HepG2 (cell line): ENCODE measurements at regions not wholly inside any gene's neighbourhood (a gene's known extent, or its start where the extent isn't known, plus 50 kb on each side); places are given as distances from the start of the nearest gene placed in this dataset.

Experiments used
- ATAC-seq: fragments of 200-7000 bp; cut with Tn5 transposase; 3 replicates; pipeline ENCODE4 v1.9.1; 2020; ENCODE audit warnings: mild to moderate bottlenecking, moderate library complexity
- BruUV-seq: library from RNA; stranded (reverse); fragments of 400-500 nt; replicated peaks from 2 replicates; lab custom pipeline; 2021; lab: Mats Ljungman, UMichigan
- CTCF ChIA-PET: fragments of 300-600 bp; formaldehyde crosslinking; extraction: SDS; loops from one replicate; lab custom pipeline; 2021; ENCODE audit warnings: low total read pairs, inconsistent platforms, low intra/inter-chr PET ratio; lab: Yijun Ruan, JAX
- POLR2A ChIA-PET: fragments of 350-600 bp; sonication (Branson Sonifier 250); formaldehyde crosslinking; loops from one replicate; lab custom pipeline; 2020; ENCODE audit warnings: antibody characterized with exemption, inconsistent platforms; lab: Yijun Ruan, JAX
- DNase-seq: peaks from one replicate; pipeline ENCODE4 v3.0.0-alpha.2; 2015; ENCODE audit warnings: low spot score
- FAIRE-seq: peaks from 3 replicates; lab custom pipeline; 2011; peaks lifted over from hg19 to GRCh38; lab: Jason Lieb, UNC
- H2AFZ ChIP-seq: one replicate; pipeline ENCODE4 v1.6.1; 2011; ENCODE audit warnings: low read length, inconsistent platforms
- H3K27ac ChIP-seq: fragments of 300-600 bp; 3 replicates; pipeline ENCODE4 v1.8.0; 2011; ENCODE audit warnings: mixed run types, mild to moderate bottlenecking, mixed read lengths, low read length, inconsistent platforms; ENCODE audit not compliant: insufficient read depth; ENCODE audit errors: extremely low read length
- H3K27me3 ChIP-seq, 2 experiments: fragments of 200-600 bp in 1 of 2; 2 replicates in 1 of 2; 3 replicates in 1 of 2; pipeline versions ENCODE4 v1.6.0 to v1.8.0; 2011; ENCODE audit warnings: low read length in 2 of 2, mild to moderate bottlenecking in 2 of 2, moderate library complexity in 2 of 2, inconsistent platforms in 1 of 2; ENCODE audit not compliant: insufficient read depth in 2 of 2, control insufficient read depth in 1 of 2
- H3K36me3 ChIP-seq, 2 experiments: fragments of 200-600 bp in 1 of 2; replicated peaks in 1 of 2; 2 replicates in 1 of 2; 3 replicates in 1 of 2; pipeline versions ENCODE4 v1.5.1 to v1.8.0; 2011; ENCODE audit warnings: low read length in 2 of 2, inconsistent platforms in 1 of 2; ENCODE audit not compliant: insufficient read depth in 2 of 2, control insufficient read depth in 1 of 2
- H3K4me1 ChIP-seq: 2 replicates; pipeline ENCODE4 v1.5.1; 2012; ENCODE audit warnings: low read length, inconsistent platforms; ENCODE audit not compliant: insufficient read depth
- H3K4me2 ChIP-seq: 2 replicates; pipeline ENCODE4 v1.6.0; 2011; ENCODE audit warnings: low read depth, low read length, inconsistent platforms
- H3K4me3 ChIP-seq, 3 experiments: fragments of 200-600 bp in 1 of 3; sonication (generic), shearing (Covaris generic) in 1 of 3; replicated peaks in 1 of 3; 2 replicates each; pipeline ENCODE4 v1.5.1; 2011 to 2016; ENCODE audit warnings: low read length in 3 of 3, inconsistent platforms in 2 of 3, low read depth in 2 of 3, mild to moderate bottlenecking in 2 of 3, control low read depth in 1 of 3, mixed read lengths in 1 of 3; ENCODE audit not compliant: insufficient read depth in 1 of 3
- H3K79me2 ChIP-seq: one replicate; pipeline ENCODE4 v1.6.1; 2011; ENCODE audit warnings: low read length, inconsistent platforms; ENCODE audit not compliant: insufficient read depth
- H3K9ac ChIP-seq: 2 replicates; pipeline ENCODE4 v1.6.0; 2011; ENCODE audit warnings: mild to moderate bottlenecking, low read depth, low read length, inconsistent platforms; ENCODE audit not compliant: insufficient read depth
- H3K9me3 ChIP-seq: 2 replicates; pipeline ENCODE4 v1.5.1; 2012; ENCODE audit warnings: mild to moderate bottlenecking, low read length
- H4K20me1 ChIP-seq: 2 replicates; pipeline ENCODE4 v1.6.0; 2011; ENCODE audit warnings: inconsistent platforms, mild to moderate bottlenecking, low read length, moderate library complexity; ENCODE audit not compliant: insufficient read depth
- MAFF ChIP-seq: IDR thresholded peaks from 2 replicates; pipeline ENCODE4 v1.6.1; 2011; ENCODE audit warnings: low read depth, low read length, improper control_type of control experiment
- MAFK ChIP-seq, 2 experiments: IDR thresholded peaks in 1 of 2; conservative IDR thresholded peaks in 1 of 2; 2 replicates each; pipeline ENCODE4 v1.6.1; 2011; ENCODE audit warnings: improper control_type of control experiment in 2 of 2, low read length in 2 of 2
- NAIF1 ChIP-seq: sonication (generic); formaldehyde crosslinking; IDR thresholded peaks from 2 replicates; pipeline ENCODE4 v1.5.0; 2020; ENCODE audit warnings: mild to moderate bottlenecking, missing genetic modification reagents, borderline replicate concordance
- NFE2L2 ChIP-seq: fragments of 150-350 bp; IDR thresholded peaks from 2 replicates; pipeline ENCODE4 v1.6.1; 2014; ENCODE audit warnings: low read length
- PRDM15 ChIP-seq: sonication (generic); formaldehyde crosslinking; IDR thresholded peaks from 2 replicates; pipeline ENCODE4 v1.4.0; 2020; ENCODE audit warnings: missing genetic modification reagents
- SOX13 ChIP-seq, 3 experiments: fragments of 450-650 bp in 1 of 3; sonication (generic) in 1 of 3; formaldehyde crosslinking in 1 of 3; IDR thresholded peaks in 2 of 3; conservative IDR thresholded peaks in 1 of 3; 2 replicates each; pipeline versions ENCODE4 v1.5.0 to v1.6.1; 2016 to 2020; ENCODE audit warnings: antibody characterized with exemption in 1 of 3, mild to moderate bottlenecking in 1 of 3, missing compliant biosample characterization in 1 of 3, missing genetic modification reagents in 1 of 3, moderate library complexity in 1 of 3
- ZNF549 ChIP-seq: sonication (generic); formaldehyde crosslinking; IDR thresholded peaks from 2 replicates; pipeline ENCODE4 v1.5.0; 2020; ENCODE audit warnings: missing genetic modification reagents
- WGBS: methylation state at CpG from one replicate; pipeline ENCODE4 v1.1.6; 2017; ENCODE audit warnings: low lambda C conversion rate; 5-methylcytosine and 5-hydroxymethylcytosine counted together
- in situ Hi-C: cut with HindIII; loops from 2 replicates; pipeline ENCODE4 v1.10.0; 2017; ENCODE audit warnings: low pct_unique_long_range_greater_than_20kb; ENCODE audit not compliant: extremely low pct_ligation_motif_present
- intact Hi-C: fragments of 100-400 bp; cut with micrococcal nuclease; formaldehyde crosslinking; loops from one replicate; pipeline ENCODE4 v1.10.0; 2022; ENCODE audit not compliant: unreplicated experiment

GRCh38 chr12:90085494-90086274 lies 377.0 kb upstream of the ATP2B1 start (continued):
- TF ChIP-seq SOX13 (IDR thresholded peaks at IDR 0.05): no peak
- TF ChIP-seq SOX13 (CRISPR knock-in tag; conservative IDR thresholded peaks at IDR 0.05 in 1 of 2, IDR thresholded peaks at IDR 0.05 in 1 of 2): no peak

- BruUV-seq: no TSS peak
- CTCF ChIA-PET: no interaction called here
Observed at GRCh38 chr12:90084018-90084417, 375.4 kb upstream of the ATP2B1 start.

More at GRCh38 chr12:90084018-90084417, 375.4 kb upstream of the ATP2B1 start:
- Histone ChIP-seq H3K36me3 (no peaks in the 10 kb centered on the region), H4K20me1 (no peaks in the 10 kb centered on the region), H3K4me2 (no peak overlapping the region), H3K27me3 (no peaks in the 10 kb centered on the region), H3K79me2 (no peaks in the 10 kb centered on the region), H3K4me3 (no peak overlapping the region), H3K9me3 (no peaks in the 10 kb centered on the region), H3K9ac (no peak overlapping the region), H3K27ac (no peak overlapping the region), H2AFZ (no peak overlapping the region), H3K4me1 (no peaks in the 10 kb centered on the region)
- POLR2A ChIA-PET: no interaction called here
- 22% methylated on average over 2 of the region's 2 CpGs for WGBS
- intact Hi-C loops (no loop called here), in situ Hi-C loops (no loop called here)
- DNase-seq (no peak), ATAC-seq (no peak), FAIRE-seq (no peak)
- TF ChIP-seq NFE2L2: peak; percentile 77
- peak; percentile 74 to 75 for TF ChIP-seq MAFK (conservative IDR thresholded peaks at IDR 0.05 in 1 of 2, IDR thresholded peaks at IDR 0.05 in 1 of 2; ENCODE audit: low read length in 2 of 2)
- no peak for TF ChIP-seq NAIF1 (CRISPR knock-in tag)
- no peak for TF ChIP-seq PRDM15 (CRISPR knock-in tag)
- TF ChIP-seq MAFF: peak; percentile 67; the same call in 1 of the 2 replicates
- TF ChIP-seq ZNF549: no peak
